ENCODE measurements at regions not wholly inside any gene's neighbourhood (a gene's known extent, or its start where the extent isn't known, plus 50 kb on each side); places are given as distances from the start of the nearest gene placed in this dataset.

- no peak for DNase-seq (ENCODE audit: low spot score)
- H3K27me3 ChIP-seq (ENCODE audit: control insufficient read depth in 4 of 4, insufficient read depth in 4 of 4, low read length in 3 of 4): no peaks in the 10 kb centered on the region
- H3K36me3 ChIP-seq (ENCODE audit: control insufficient read depth in 4 of 4, insufficient read depth in 3 of 4, low read depth in 1 of 4, low read length in 3 of 4): no peaks in the 10 kb centered on the region
- no peak overlapping the region for H3K9ac ChIP-seq (ENCODE audit: low read depth in 1 of 2, low read length in 2 of 2)
- WGBS: 76% methylated on average over 13 of the region's 13 CpGs
- no peaks in the 10 kb centered on the region for H3K4me1 ChIP-seq (ENCODE audit: control insufficient read depth in 4 of 4, insufficient read depth in 4 of 4, low read length in 3 of 4)
- TF ChIP-seq GABPA (IDR thresholded peaks at IDR 0.05 in 1 of 2, conservative IDR thresholded peaks at IDR 0.05 in 1 of 2): no peak
- no peak for TF ChIP-seq RAD21 (IDR thresholded peaks at IDR 0.05)
- TF ChIP-seq NR2F2 (IDR thresholded peaks at IDR 0.05): no peak
- no peak for TF ChIP-seq EGR1 (IDR thresholded peaks at IDR 0.05; ENCODE audit: low read depth in 2 of 2)
- TF ChIP-seq RXRA (IDR thresholded peaks at IDR 0.05): no peak
- TF ChIP-seq REST (IDR thresholded peaks at IDR 0.05): no peak
- TF ChIP-seq CTCF (IDR thresholded peaks at IDR 0.05; ENCODE audit: low read depth, low read length, missing input control): no peak
- TF ChIP-seq JUND (IDR thresholded peaks at IDR 0.05): no peak
- no peak for TF ChIP-seq HNF4G (IDR thresholded peaks at IDR 0.05)
- TF ChIP-seq SP1 (IDR thresholded peaks at IDR 0.05): no peak
- TF ChIP-seq TAF1 (conservative IDR thresholded peaks at IDR 0.05): no peak
- TF ChIP-seq ZBTB33 (IDR thresholded peaks at IDR 0.05): no peak
- TF ChIP-seq FOXA1 (IDR thresholded peaks at IDR 0.05): no peak
- H3K4me3 ChIP-seq (ENCODE audit: low read depth in 1 of 3, low read length in 3 of 3): no peak overlapping the region
- no peak overlapping the region for H3K27ac ChIP-seq (ENCODE audit: low read depth in 1 of 2, low read length in 2 of 2)
- no peaks in the 10 kb centered on the region for H3K9me3 ChIP-seq (ENCODE audit: control insufficient read depth in 4 of 4, low read length in 3 of 4)
Measured at GRCh38 chr1:104932030-104932915, 1182.6 kb downstream of the AMY1C start.

GRCh38 chr1:104932949-104933679, 1183.4 kb downstream of the AMY1C start:
- DNase-seq (ENCODE audit: low spot score): no peak
- no peak overlapping the region for H3K4me3 ChIP-seq (ENCODE audit: low read depth in 1 of 3, low read length in 3 of 3)
- no peak overlapping the region for H3K9ac ChIP-seq (ENCODE audit: low read depth in 1 of 2, low read length in 2 of 2)
- no peaks in the 10 kb centered on the region for H3K36me3 ChIP-seq (ENCODE audit: control insufficient read depth in 4 of 4, insufficient read depth in 3 of 4, low read depth in 1 of 4, low read length in 3 of 4)
- H3K9me3 ChIP-seq (ENCODE audit: control insufficient read depth in 4 of 4, low read length in 3 of 4): no peaks in the 10 kb centered on the region
- H3K27ac ChIP-seq (ENCODE audit: low read depth in 1 of 2, low read length in 2 of 2): no peak overlapping the region
- 79% methylated on average over 14 of the region's 14 CpGs for WGBS
- no peaks in the 10 kb centered on the region for H3K4me1 ChIP-seq (ENCODE audit: control insufficient read depth in 4 of 4, insufficient read depth in 4 of 4, low read length in 3 of 4)
- H3K27me3 ChIP-seq (ENCODE audit: control insufficient read depth in 4 of 4, insufficient read depth in 4 of 4, low read length in 3 of 4): no peaks in the 10 kb centered on the region
- TF ChIP-seq NR2F2 (IDR thresholded peaks at IDR 0.05) (no peak), ZBTB33 (IDR thresholded peaks at IDR 0.05) (no peak), REST (IDR thresholded peaks at IDR 0.05) (no peak), RAD21 (IDR thresholded peaks at IDR 0.05) (no peak), RXRA (IDR thresholded peaks at IDR 0.05) (no peak), GABPA (IDR thresholded peaks at IDR 0.05 in 1 of 2, conservative IDR thresholded peaks at IDR 0.05 in 1 of 2) (no peak), EGR1 (IDR thresholded peaks at IDR 0.05; ENCODE audit: low read depth in 2 of 2) (no peak), MAX (IDR thresholded peaks at IDR 0.05) (no peak), TAF1 (conservative IDR thresholded peaks at IDR 0.05) (no peak), FOXA2 (IDR thresholded peaks at IDR 0.05) (no peak)

Data from liver (tissue), 8 donors.